Glomerular endothelial cell (primary cell): ENCODE measurements at regions not wholly inside any gene's neighbourhood (a gene's known extent, or its start where the extent isn't known, plus 50 kb on each side); places are given as distances from the start of the nearest gene placed in this dataset.

Experiments used
- DNase-seq: peaks from one replicate; pipeline ENCODE4 v3.0.0-alpha.2; 2011; ENCODE audit warnings: low read depth, low spot score; ENCODE audit errors: extremely low read depth

DNA sequence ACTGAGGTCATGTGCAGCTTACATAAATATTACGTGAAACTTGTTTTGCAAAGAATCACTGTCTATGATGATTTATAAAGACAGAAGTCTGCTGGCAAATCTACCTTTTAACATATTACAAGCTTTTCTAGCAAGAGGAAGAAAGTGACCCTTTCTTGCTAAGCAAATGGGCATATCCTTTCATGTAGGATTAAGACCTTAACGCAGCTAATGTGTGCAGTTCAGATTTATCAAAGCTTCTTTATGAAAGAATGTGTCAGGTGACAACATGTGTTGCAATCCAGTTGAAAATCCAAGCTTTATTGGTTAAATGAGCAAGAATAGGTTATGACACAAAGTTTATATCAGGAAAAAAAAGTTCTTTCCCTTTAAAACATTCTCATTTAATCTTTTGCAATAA, 115.6 kb upstream of the NBEA start:
- no peak for DNase-seq

DNA sequence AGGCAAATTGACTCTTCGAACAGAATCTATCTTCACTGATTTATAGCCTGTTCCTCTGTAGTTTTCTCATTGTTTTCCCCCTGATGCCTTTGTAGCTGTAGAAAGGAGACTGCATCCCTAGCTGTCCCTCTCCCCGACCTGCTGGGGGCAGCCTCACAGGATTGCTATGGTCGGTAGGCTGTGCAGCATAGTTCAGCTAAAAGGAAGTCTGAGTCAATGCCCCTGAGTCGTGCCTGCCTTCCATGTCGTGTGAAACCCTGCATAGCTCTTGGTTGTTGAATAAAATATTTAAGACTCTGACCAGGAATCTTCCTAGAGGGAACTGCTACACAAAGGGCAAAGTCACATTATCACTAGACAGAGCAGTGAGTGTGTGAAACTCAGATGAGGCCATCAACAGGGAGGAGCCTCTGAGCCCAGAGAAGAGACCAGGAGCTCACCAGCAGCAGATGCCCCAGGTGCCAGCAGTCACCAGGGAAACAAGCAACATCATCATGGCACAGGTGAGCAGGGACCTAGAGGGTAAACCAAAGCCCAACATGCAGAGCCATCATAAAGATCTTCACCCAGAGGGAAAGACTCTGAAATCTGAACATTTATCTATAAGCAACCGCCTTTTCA, 108.4 kb upstream of the NBEA start:
- no peak for DNase-seq

DNA sequence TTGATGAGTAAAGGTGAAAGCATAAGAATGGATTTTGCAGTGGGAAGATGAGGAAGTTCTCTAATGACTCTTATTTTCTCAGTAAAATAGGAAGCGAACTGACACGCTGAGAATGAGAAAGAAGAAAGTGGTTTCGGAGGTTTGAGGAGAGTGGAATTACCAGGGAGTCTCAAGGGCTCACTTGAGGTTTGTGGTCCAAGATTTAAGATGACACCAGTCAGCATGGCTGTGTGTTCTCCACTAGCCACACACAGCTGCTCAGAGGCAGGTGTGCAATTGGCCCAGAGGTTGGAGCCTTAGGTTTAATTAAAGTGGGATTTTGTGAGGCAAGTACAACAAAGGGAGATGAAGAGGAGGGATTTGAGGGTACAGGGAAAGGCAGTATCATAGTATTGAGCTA, 99.6 kb upstream of the NBEA start:
- no peak for DNase-seq

DNA sequence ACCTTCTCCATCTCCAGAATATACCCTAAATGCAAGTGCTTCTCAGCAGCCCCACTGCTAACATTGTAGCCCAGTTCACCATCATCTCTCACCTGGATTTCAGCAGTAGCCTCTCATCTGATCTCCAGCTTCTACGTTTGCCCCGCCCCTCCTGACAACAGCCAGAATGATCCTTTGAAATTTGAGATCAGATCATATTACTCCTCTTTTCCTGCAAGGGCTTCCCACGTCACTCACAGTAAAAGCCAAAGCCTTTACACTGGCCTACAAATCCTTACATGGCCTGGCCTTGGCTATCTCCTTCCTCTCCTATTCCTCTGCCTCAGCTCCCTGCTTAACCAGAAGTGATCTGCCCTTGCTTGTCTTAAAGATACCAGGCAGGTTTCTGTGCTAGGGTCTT, 94.3 kb upstream of the NBEA start:
- no peak for DNase-seq

DNA sequence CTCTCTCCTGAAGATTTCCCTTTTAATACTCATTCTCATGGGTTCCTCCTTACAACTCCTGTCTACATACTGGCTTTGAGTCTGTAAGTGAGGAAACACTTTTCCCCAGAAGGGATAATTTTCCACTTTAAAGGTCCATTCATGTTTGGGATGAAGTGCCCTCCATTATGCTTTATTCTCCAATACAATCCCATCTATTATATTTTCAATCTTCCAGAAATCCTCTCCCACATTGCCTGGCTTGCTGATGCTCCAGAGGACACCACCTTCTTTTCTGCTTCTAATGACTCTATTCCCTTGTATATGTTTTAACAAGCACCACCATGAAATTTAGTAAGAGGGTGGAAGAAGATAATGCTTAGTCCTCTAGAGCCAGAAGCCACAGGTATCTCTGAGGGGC, 92.7 kb upstream of the NBEA start:
- DNase-seq, result no peak

DNA sequence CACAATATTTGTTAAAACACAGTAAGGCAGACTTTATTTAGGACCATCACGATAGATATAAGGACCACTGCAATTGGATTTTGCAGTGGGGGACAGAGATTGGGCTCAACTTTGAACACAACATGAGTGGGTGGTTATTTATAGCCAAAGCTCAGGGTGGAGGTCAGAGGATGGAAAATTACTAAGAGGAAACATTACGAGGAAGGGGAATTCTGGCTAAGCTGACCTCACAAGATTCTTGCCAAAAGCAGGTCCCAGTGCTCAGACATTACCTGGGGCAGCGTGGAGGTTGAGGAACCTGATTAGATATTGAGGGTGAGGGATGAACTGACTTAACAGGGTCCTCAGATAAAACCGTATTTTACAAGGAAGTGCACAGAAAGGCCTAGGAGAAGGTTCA, 88.9 kb upstream of the NBEA start:
- no peak for DNase-seq

DNA sequence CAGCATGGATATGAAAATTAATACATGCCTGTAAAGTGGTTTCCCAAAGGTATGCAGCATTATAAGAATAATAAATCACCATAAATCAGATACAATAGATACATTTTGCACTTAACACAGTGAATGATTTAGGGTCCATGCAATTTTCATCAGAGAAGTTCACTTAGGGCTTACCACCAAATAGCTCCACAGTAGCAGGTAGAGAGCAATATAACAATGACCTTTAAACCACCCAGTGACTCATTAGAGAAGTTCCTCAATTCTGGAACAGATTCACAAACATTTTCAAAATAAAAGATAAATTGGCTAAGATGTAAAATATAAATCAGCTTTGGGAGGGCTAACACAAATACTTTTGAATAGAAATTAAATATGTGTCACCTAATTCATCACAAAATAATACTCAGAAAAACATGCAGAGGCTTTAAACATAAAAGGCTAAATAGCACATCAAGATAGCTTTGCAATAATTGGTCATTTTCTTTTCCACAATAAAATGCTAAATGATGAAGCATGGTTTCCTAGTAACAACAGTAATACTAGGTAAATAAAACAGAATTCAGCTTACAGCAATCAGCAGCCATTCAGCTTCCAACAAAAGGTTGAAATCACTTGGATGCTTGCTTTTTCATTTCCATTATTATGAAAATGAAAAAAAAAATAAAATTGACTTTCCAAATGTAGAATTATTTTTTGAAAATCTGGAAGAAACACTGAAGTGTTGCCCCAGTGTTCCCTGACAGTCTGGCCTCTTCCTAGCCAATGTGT, 84.3 kb upstream of the NBEA start:
- no peak for DNase-seq

DNA sequence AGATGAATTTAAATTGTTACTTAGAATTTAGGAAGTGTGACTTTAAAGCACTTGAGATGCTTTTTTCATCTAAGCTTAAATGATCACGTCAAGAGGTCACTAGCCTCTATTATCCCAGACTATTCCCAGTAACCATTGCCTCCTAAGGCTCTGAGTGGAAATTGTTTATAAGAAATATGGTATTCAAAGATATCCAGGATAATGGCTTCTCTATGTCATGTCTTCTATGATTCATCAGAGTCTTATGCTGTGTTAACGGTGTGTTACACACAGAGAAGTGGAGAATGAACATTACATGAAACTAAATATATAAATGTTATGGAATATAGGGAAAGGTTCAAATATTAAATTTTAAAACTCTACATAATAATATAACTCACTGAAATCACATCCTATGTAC, 79.8 kb upstream of the NBEA start:
- DNase-seq, result no peak

DNA sequence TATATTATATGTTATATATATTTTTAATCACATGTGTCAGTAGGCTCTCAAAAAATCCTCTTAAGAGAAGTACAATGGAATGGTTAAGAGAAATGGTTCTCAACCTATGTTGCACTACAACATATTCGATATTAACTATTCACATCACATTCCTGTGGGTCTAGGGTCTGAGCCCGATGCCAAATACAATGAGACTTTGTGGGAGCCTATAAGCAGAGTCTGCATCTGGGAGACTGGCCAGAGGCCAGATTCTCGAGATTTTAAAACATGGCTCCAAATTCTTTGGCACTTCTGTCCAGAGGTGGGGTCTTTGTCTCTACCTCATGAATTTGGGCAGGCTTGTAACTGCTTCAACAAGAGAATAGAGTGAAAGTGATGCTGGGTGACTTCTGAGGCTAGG, 79.4 kb upstream of the NBEA start:
- DNase-seq, result no peak

DNA sequence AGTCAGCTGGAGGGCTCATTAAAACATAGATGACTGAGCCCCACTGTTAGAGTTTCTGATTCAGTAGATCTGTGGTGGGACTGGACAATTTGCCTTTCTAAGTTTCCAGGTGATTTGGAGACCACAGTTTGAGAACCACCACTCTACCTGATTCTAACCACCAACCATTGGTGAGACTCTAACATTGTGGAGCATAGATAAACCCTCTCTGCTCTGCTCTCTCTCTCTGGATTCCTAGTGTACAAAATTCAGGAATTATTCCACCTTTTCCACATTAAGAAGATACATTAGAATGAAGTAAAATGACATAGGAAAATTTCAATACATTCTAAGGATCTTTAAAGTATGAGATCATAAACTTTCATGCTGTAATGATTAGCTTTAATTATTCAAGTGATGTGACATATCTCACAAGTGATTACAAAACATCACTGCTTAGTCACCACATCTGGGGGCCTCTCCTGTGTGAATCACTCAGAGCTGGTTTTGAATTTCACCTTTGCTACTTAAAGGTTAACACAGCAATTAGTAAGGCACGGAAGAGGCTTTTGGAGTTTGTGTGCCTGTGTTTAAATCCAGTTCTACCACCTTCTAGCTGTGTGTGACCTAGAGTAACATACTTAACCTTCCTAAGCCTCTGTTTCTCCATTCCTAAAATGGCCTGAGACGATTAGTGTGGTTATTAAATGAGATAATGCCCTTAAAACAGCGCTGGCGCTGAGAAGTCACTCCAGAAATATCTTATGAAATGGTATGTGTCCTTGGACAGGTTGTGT, 78.5 kb upstream of the NBEA start:
- no peak for DNase-seq

DNA sequence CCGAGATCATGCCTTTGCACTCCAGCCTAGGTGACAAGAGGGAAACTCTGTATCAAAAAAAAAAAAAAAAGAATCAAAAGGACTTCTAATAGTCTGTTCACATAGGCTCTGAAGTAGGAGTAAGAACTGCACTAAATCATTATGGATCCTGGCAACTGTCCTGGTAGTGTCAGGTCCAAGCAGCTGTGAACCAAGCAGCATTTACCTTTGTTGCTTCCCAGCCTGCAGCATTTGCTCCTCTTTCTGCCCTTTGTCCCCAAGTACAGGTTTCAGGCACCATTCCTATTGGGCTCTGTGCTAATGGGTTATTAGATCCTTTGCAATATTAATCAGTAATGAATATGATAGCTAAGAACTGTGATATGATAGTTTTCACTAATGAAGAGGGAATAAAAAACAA, 77.4 kb upstream of the NBEA start:
- no peak for DNase-seq

DNA sequence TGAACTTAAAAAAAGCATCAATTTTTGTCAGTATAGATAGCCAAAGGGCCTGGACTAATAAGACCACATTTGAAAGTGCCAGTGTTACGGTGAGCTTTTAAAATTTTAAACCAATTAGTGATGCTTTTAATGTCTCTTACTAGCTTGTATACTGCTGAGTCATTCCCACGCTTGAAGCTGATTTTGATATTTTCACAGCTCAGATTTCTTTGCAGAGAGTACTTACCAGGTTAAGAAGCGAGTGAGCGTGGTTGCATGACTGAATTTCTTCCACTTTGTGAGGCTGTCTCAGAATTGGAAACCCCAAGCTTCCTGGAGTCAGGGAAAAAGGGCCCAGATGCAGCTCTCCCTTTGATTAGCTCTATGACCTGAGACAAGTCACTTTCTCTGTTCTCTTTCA, 74.5 kb upstream of the NBEA start:
- no peak for DNase-seq

DNA sequence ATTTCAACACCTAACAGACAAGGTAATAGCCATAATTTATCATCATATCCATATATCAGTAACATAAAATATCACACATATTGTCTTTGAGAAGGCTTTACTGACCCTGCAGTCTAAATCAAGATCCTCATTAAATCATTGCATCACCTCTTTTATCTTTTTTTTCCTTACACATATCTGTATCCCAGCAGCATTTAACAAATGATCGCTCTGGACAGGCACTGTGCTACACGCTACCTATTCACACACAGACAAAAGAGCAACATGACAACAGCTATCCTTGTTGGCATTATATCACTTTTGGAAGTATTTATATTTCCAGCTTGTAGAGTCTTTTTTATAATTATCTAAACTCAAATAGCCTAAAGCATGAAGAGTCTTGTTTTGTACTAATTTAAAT, 73.3 kb upstream of the NBEA start:
- DNase-seq, result no peak

DNA sequence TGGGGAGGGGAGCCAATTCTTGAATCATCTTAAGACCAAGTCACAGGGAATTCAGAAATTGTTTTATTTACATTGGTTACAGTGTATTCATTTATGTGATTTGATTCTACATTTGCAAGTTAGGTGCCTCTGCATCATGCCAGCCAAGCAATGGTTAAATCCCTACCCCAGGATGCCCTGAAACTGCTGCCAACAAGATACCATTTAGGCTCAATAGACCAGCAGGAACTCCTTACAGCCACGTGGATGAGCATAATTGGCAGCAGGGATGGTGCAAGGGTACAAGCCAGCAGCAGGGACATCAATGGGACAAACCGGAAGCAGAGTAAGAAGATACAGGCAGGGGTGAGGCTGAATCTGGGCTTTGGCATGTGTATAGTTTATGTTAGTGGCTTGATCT, 72.4 kb upstream of the NBEA start:
- DNase-seq, result no peak

DNA sequence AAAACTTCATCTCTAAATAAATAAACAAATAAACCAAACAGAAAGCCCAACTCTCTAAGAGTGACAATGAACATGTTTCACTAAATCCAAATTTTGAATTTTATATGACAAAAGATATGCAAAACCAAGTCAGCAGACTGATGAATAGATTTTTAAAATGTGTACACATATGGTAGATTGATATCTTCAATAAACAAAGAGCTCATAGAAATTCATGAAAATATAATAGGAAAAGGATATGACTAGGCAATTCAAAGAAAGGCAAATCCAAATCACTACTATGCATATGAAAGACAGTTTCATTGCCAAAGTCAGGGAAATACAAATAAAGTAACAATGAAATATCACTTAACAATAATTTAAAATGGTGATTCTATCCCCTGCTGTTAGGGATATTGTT, 63.7 kb upstream of the NBEA start:
- DNase-seq, result no peak

DNA sequence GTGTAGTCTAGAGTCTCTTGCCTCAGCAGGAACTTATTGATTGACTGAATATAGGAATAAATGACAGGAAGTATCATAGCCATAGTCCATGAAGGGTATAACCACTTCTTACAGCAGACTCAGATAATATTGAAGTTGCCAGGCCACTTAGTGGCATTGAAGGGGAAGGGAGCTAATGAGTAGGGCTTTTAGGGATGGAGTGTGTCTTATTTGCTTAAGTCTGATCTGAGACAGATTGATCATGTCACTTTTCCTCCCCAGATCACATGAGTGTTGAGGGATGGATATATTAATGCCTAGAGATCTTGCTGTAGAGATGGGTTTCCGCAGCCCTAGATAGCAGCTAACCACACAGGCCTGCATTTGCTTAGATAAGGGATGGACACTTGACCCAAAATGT, 62.2 kb upstream of the NBEA start:
- no peak for DNase-seq

DNA sequence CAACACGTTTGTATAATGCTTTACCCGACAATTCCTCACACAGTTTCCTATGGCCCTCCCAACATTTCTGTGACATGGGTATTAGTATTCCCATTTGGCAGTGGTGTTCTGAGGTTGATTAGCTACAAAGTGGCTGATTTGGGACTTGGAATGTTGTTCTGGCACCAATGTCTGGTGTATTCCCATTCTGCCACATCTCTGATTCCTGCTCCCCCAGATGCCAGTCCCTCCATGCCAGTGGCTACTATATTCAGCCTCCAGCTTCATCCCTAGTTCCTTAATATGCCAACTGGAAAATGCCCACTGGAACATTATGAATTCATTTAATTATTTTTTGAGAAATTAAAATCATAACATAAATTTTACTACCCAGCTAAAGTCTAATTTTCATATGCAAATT, 60.6 kb upstream of the NBEA start:
- no peak for DNase-seq

DNA sequence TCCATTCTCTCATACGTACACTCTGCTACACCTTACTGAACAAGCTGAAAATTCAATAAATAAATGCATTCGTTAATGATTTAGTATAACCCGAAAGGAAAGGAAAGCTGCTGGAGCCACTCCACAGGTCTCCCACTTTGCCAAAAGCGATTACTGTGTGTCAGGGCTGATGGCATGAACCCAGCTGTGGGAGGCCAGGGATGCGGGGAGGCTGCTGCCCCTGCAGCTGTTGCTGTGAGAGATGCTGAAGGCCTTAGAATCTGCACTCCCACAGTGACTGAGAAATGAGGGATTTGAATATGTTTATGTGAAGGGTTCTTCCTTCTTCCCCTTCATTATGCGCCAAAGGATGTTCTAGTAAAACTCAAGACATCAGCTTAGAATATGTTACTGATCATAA, 58.7 kb upstream of the NBEA start:
- no peak for DNase-seq

DNA sequence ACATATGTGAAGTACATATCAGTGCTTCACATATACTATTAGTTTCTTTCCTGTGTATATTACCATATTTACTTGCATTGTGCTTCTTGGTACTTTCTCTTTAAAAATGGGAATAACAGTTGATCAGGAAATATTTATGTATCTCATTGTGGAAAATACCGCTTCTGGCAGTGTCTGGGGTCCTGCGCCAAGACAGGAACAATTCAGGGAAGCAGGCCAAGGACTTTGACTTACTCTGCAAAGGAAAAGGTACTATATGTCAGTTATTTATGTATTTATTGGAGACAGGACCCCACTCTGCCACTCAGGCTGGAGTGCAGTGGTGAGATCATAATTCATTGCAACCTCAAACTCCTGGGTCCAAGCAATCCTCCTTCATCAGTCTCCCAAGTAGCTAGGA, 57.7 kb upstream of the NBEA start:
- no peak for DNase-seq

DNA sequence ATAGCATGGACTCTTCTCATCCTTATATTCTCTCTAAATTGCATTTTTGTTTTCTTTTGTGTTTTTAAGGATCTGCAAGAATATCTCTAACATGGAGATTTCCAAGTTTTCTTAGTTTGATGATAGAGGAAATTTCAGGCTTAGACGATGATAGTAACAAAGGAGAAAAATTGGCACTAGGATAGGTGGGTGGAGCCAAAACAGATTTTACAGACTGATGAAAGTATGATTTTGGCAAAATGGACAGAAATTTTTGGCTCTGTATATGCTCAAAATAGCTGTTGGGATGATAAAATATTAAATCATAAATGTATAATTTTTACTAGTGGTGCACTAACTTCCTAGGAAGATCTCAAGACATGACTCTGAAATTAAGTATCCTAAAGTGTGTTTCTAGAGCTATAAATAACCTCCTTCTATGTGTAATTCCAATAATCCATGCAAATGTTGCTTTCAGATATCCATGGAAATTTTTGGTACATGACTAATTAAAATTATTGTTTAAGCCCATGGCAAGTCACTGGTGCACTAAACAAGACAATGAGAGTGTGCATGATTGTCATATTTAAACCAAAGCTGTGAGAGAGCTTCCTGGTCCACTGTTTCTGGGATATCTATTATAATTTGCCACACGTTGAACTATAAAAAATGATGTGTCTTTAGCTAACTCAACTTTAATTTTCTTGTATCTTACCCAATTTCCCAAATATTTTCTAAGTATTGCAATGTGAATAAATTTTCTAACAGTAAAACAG, 55.8 kb upstream of the NBEA start:
- no peak for DNase-seq

DNA sequence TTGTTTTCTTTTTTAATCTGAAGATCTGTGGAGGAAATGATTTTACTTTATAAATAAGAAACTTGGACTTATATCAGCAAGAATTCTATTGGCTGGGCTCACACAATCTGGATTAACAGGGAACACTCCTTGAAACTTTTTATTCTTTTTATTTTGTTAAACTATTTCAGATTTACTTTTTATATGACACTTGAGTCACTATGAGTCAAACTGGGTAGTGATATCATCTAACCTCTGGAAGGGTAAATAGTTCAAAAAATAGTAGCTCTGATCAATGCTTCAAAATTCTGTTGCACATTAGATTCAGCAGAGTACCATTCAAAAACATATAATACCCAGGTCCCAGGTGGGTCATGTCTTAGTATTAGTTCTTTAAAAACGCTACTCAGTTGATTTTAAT, 55.1 kb upstream of the NBEA start:
- no peak for DNase-seq
